ENCODE measurements at regions not wholly inside any gene's neighbourhood (a gene's known extent, or its start where the extent isn't known, plus 50 kb on each side); places are given as distances from the start of the nearest gene placed in this dataset.

DNA sequence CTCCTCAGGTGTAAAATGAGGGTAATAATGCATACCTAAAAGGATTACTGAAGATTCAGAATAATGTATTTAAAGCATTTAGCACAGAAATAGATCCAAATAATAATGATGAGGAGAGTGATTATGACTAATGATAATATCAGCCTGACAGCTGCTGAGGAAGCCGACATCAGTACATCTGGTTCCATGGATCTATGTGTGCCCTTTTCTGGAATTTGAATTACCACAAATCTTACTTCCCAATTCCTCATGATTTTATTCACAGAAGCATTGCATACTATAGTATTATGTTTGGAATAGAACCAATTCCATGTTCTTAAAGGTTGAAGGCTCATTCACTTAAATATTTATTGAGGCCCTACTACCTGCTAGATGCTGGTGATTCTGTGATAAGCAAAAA lies 248.9 kb upstream of the THUMPD2 start:
- no peaks in the 10 kb centered on the region for H3K79me1 ChIP-seq (ENCODE audit: low read depth in 1 of 2, low read length in 2 of 2)
- no peak overlapping the region for H3K27ac ChIP-seq (ENCODE audit: insufficient read depth, low read length)
- ATAC-seq (ENCODE audit: low read depth): no peak
- H2BK120ac ChIP-seq (ENCODE audit: low read depth, low read length): no peak overlapping the region
- peak overlapping the region; percentile 55 for H2BK5ac ChIP-seq (ENCODE audit: low read depth, low read length, poor library complexity, severe bottlenecking)
- no peak overlapping the region for H2AK5ac ChIP-seq (ENCODE audit: low read depth, low read length)
- H4K20me1 ChIP-seq (ENCODE audit: insufficient read depth, low read length): no peaks in the 10 kb centered on the region
- peaks cover 7% of the 10 kb centered on the region for H3K4me1 ChIP-seq (ENCODE audit: control insufficient read depth, insufficient read depth, low read length)
- no peak overlapping the region for H2AFZ ChIP-seq (replicated peaks; ENCODE audit: low read length, poor library complexity)
- no peak overlapping the region for H3K4ac ChIP-seq (ENCODE audit: low read depth, low read length)
- no TSS peak for BruUV-seq (replicated peaks)
- H3K23ac ChIP-seq (ENCODE audit: low read depth, low read length): no peak overlapping the region
- H2AK9ac ChIP-seq (replicated peaks; ENCODE audit: low read depth, low read length, poor library complexity): no peak overlapping the region
- H3K14ac ChIP-seq (replicated peaks; ENCODE audit: low read depth, low read length): no peak overlapping the region
- H3K9me1 ChIP-seq (ENCODE audit: insufficient read depth, low read length): no peaks in the 10 kb centered on the region
- H4K91ac ChIP-seq (ENCODE audit: insufficient read depth, low read depth, low read length): no peak overlapping the region
- H4K8ac ChIP-seq (ENCODE audit: low read depth in 2 of 2, low read length in 2 of 2): no peak overlapping the region
- WGBS, 2 experiments (ENCODE audit: extremely low coverage in 2 of 2, insufficient read length in 1 of 2): no CpG with 5 or more reads among the region's 1 CpG
- H2BK20ac ChIP-seq (ENCODE audit: low read depth, low read length): no peak overlapping the region
- no peak overlapping the region for H3K18ac ChIP-seq (ENCODE audit: low read depth, low read length)
- H2BK15ac ChIP-seq (ENCODE audit: low read depth, low read length): no peak overlapping the region
- in situ Hi-C loops (cut with MboI; ENCODE audit: low sequenced_read_pairs) (no loop called here), dilution Hi-C loops (cut with HindIII; ENCODE audit: low sequenced_read_pairs, unreplicated experiment) (no loop called here), intact Hi-C loops (cut with micrococcal nuclease) (no loop called here)
- no peak for TF ChIP-seq SMC3 (IDR thresholded peaks at IDR 0.05; ENCODE audit: low read depth, low read length)
- TF ChIP-seq POLR2A (IDR thresholded peaks at IDR 0.05; ENCODE audit: low read depth, low read length): no peak
- no peak for TF ChIP-seq CHD1 (IDR thresholded peaks at IDR 0.05; ENCODE audit: low read depth, low read length)
- TF ChIP-seq BHLHE40 (IDR thresholded peaks at IDR 0.05; ENCODE audit: low read depth, low read length): no peak
- TF ChIP-seq NFE2L2 (IDR thresholded peaks at IDR 0.05; ENCODE audit: low read depth, low read length): no peak
- no peak for TF ChIP-seq MAFK (IDR thresholded peaks at IDR 0.05; ENCODE audit: low read depth, low read length)
- TF ChIP-seq, protein P1, sequence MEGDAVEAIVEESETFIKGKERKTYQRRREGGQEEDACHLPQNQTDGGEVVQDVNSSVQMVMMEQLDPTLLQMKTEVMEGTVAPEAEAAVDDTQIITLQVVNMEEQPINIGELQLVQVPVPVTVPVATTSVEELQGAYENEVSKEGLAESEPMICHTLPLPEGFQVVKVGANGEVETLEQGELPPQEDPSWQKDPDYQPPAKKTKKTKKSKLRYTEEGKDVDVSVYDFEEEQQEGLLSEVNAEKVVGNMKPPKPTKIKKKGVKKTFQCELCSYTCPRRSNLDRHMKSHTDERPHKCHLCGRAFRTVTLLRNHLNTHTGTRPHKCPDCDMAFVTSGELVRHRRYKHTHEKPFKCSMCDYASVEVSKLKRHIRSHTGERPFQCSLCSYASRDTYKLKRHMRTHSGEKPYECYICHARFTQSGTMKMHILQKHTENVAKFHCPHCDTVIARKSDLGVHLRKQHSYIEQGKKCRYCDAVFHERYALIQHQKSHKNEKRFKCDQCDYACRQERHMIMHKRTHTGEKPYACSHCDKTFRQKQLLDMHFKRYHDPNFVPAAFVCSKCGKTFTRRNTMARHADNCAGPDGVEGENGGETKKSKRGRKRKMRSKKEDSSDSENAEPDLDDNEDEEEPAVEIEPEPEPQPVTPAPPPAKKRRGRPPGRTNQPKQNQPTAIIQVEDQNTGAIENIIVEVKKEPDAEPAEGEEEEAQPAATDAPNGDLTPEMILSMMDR (conservative IDR thresholded peaks at IDR 0.05; ENCODE audit: low read depth, low read length): no peak
- TF ChIP-seq CEBPB (IDR thresholded peaks at IDR 0.05; ENCODE audit: low read depth, low read length): no peak
- TF ChIP-seq, protein P2, sequence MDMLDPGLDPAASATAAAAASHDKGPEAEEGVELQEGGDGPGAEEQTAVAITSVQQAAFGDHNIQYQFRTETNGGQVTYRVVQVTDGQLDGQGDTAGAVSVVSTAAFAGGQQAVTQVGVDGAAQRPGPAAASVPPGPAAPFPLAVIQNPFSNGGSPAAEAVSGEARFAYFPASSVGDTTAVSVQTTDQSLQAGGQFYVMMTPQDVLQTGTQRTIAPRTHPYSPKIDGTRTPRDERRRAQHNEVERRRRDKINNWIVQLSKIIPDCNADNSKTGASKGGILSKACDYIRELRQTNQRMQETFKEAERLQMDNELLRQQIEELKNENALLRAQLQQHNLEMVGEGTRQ (IDR thresholded peaks at IDR 0.05; ENCODE audit: low read depth, low read length): no peak
- no peak for TF ChIP-seq MAZ (IDR thresholded peaks at IDR 0.05; ENCODE audit: borderline replicate concordance, low read depth, low read length)
- TF ChIP-seq FOS (IDR thresholded peaks at IDR 0.05; ENCODE audit: low read depth, low read length): no peak
- TF ChIP-seq RAD21 (IDR thresholded peaks at IDR 0.05; ENCODE audit: low read length): no peak
- no peak for TF ChIP-seq RFX5 (IDR thresholded peaks at IDR 0.05; ENCODE audit: low read depth, low read length)
- TF ChIP-seq, protein P3, sequence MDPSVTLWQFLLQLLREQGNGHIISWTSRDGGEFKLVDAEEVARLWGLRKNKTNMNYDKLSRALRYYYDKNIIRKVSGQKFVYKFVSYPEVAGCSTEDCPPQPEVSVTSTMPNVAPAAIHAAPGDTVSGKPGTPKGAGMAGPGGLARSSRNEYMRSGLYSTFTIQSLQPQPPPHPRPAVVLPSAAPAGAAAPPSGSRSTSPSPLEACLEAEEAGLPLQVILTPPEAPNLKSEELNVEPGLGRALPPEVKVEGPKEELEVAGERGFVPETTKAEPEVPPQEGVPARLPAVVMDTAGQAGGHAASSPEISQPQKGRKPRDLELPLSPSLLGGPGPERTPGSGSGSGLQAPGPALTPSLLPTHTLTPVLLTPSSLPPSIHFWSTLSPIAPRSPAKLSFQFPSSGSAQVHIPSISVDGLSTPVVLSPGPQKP (IDR thresholded peaks at IDR 0.05; ENCODE audit: borderline replicate concordance, low read depth, low read length): no peak
- no peak for TF ChIP-seq RCOR1 (IDR thresholded peaks at IDR 0.05; ENCODE audit: insufficient replicate concordance, low read length)
- no peak for TF ChIP-seq MXI1 (IDR thresholded peaks at IDR 0.05; ENCODE audit: borderline replicate concordance, low read depth, low read length)
- H3K4me2 ChIP-seq (ENCODE audit: low read depth, low read length): no peak overlapping the region
- H3K9me3 ChIP-seq (ENCODE audit: control insufficient read depth, insufficient read depth, low read length): no peaks in the 10 kb centered on the region
- H3K4me3 ChIP-seq (ENCODE audit: insufficient read depth, low read depth, low read length): no peak overlapping the region
- no peak overlapping the region for H3K9ac ChIP-seq (ENCODE audit: low read depth, low read length)
- H4K5ac ChIP-seq (ENCODE audit: low read depth, low read length): no peak overlapping the region
- ChIA-PET CTCF (no interaction called here), POLR2A (ENCODE audit: unreplicated experiment) (no interaction called here)
- no peaks in the 10 kb centered on the region for H3K27me3 ChIP-seq (ENCODE audit: control insufficient read depth, insufficient read depth, low read length)
- peak; percentile 70 for DNase-seq
- no peaks in the 10 kb centered on the region for H3K36me3 ChIP-seq (ENCODE audit: control insufficient read depth, insufficient read depth, low read length)
- H3K56ac ChIP-seq (ENCODE audit: extremely low read depth, insufficient read depth, low read length): no peak overlapping the region
